GM18861 (cell line): ENCODE measurements at regions not wholly inside any gene's neighbourhood (a gene's known extent, or its start where the extent isn't known, plus 50 kb on each side); places are given as distances from the start of the nearest gene placed in this dataset.

Experiments used
- ATAC-seq: cut with Tn5 transposase; IDR thresholded peaks from one replicate; pipeline ENCODE4 v1.9.1; 2021; ENCODE audit not compliant: unreplicated experiment

- no peak for ATAC-seq
These were observed 313.5 kb downstream of the CAAP1 start for GRCh38 chr9:26579056-26579455.

DNA sequence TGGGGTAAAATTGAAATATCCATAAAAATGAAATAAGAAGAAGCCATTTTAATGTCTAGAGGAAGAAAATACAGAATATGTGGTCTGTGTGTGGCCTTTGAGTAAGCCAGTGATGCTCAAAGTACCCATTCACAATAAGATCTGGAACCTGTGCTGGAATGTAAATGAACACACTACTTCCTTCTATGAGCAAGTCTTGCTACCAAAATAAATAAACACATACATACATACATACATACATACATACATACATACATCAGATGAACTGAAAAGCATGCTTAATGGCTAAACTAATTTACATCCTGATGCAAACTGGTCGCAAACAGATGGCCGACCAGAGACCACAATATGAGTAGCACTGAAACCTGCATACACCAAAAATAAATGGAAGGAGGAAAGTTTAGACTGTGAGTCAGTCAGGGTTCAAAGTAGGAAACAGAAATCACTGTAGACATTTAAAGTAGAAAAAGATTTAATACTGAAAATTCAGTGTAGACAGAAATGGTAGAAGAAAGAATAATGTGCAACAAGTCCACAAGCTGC lies 317.6 kb downstream of the CAAP1 start:
- no peak for ATAC-seq

GRCh38 chr9:26574256-26574655 lies 318.3 kb downstream of the CAAP1 start:
- no peak for ATAC-seq

DNA sequence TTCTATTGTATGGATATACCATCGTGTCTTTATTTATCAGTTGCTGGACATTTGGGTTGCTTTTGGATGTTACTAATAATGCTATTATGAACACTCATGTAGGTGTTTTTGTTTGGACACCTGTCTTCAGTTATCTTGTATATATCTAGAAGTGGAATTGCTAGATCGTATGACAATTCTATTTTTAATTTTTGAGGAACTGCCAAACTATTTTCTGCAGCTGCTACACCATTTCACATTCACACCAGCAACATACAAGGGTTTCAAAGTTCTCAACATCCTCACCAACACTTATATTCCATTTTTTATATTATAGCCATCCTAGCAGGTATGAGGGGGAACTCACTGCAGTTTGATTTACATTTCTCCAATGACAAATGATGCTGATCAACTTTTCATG lies 324.6 kb downstream of the CAAP1 start:
- ATAC-seq, result no peak

DNA sequence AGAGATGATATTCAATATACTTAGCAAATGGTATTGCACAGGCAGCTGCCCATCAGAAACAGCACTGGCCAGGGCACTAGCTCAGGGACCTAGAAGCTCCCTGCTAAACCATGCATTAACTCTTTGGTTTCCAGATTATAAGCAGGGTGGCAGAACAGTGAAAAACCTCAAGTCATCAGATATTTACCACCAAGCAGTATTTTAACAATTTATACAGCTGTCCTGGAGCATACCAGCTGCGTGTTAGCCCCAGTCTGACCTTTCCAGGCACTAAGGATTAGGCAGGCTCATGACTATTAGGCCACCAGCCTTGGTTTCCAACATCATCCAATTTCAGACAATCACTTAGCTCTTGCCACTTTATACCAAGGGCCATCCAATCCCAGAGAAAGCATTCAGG lies 326.5 kb downstream of the CAAP1 start:
- no peak for ATAC-seq

DNA sequence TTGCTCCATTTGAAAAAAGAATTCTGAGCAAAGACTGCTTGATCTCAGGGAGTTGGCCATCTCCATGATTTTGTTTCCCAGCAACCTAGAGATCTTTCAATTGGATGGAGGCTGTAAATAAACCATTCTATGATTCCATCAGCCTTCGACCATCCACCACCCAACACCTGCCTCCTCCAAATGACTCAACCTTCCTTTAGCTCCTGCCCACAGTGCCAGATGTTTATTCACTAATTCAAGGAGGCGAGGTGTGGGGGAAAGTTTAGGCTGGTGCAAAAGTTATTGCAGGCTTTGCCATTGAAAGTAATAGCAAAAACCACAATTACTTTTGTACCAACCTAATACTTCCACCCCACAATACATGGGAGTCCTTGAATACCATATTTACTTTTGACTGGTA lies 327.5 kb downstream of the CAAP1 start:
- no peak for ATAC-seq

DNA sequence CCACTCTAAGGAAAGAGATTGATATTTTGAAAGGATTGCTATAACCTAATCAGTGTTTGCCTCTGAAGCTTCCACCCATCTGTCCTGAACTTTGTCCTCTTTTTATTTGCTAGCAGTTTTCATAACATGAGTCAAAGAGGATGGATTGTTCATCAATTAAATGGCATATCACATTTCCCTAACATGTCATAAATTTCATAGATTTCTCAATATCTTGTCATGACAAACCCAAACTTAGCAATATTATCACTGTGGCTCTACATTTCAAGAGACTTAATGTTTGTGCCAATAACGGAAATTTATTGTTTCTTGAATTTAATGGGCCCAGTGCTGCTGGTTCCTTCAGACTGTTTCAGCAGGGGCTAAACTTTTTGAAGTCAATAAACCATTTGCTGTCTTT lies 330.3 kb downstream of the CAAP1 start:
- ATAC-seq, result no peak

- no peak for ATAC-seq
These were observed 330.7 kb downstream of the CAAP1 start for GRCh38 chr9:26561928-26562327.

GRCh38 chr9:26559506-26559905 lies 333.1 kb downstream of the CAAP1 start:
- no peak for ATAC-seq

DNA sequence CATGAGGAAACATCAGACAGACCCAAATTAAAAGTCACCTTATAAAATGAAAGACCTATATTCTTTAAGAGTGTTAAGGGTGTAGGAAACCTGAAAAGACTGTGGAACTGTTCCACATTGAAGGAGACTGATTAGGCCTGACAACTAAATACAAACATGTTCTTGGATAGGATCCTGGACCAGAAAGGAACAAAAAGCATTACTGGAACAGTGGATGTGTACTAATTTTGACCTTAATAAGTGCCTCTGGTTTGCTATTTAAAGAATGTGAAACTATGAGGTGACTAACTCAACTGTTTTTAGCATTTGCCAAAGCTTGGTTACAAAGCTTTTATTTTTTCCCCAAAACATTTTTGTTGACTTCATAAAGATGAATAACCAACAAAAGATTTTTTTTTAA lies 340.6 kb downstream of the CAAP1 start:
- no peak for ATAC-seq

GRCh38 chr9:26551451-26551850 lies 341.2 kb downstream of the CAAP1 start:
- no peak for ATAC-seq

DNA sequence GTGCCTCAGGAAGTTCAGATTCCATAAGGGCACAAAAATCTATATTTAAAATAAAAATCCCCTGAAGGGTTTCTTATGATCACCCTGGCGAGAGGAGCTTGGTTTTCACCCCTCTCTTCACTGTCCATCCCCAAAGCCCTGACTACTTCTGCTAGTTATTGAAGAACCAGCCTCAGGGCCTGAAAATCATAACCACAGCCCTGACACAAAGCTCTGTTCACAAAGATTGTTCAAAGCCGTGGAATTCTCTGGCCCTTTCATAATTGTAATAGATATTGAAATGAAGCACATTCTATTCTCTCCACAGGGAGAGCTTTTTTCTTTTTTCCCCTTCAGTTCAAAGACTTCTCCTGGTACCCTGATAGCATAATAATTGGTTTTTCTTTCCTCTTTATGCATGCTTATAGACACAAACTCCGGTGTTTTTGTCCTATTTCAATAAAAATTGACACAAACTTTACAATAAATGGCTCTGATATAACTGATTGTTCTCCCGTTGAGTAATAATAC lies 343.8 kb downstream of the CAAP1 start:
- no peak for ATAC-seq

DNA sequence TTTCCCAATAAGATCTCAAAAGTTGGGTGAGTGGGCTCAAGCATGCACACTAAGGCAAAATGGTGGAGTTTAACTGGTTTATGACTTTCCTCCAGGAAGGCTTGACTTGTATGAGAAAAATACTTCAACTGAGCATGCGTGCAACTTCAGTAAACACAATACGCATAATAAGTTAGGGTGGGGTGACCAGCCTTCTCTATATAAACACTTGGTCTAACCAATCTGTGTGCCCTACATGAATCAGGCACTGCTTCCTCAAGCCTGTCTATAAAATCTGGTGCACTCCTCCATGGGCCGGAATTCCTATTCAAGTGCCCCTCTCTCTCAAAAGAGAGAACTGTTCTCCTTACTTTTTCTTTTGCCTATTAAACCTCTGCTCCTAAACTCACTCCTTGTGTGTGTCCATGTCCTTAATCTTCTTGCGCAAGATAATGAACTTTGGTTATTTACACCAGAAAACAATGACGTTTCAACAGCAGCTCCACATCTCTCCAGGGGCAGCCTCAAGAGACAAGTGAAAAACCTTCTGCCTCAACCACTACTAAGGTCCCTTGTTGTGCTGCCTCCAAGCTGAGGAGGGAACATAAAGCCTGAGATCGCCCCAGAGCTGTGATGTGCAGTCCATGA lies 352.6 kb downstream of the CAAP1 start:
- no peak for ATAC-seq

- no peak for ATAC-seq
These were observed 355.4 kb downstream of the CAAP1 start for GRCh38 chr9:26537211-26537610.

DNA sequence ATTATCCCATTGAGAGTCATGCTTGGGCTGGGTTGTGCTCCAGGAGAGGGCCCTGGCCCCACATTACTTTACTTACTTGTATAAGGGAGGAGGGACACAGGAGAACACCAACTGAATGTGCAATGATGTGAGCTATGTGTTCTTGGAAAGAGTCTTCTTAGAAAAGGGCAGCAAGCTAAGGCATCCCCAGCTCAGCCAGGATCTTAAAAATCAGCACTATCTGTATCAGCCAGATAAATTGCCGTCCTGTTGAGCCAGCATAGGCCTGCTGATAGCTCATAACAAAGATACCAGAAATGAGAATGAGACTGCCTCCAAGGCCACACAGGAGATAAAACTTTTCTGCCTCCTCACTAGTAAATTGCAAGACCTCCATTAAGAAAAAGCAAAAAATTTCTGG lies 357.5 kb downstream of the CAAP1 start:
- no peak for ATAC-seq

GRCh38 chr9:26530841-26531240 lies 361.8 kb downstream of the CAAP1 start:
- no peak for ATAC-seq

GRCh38 chr9:26527931-26528330 lies 364.7 kb downstream of the CAAP1 start:
- no peak for ATAC-seq

DNA sequence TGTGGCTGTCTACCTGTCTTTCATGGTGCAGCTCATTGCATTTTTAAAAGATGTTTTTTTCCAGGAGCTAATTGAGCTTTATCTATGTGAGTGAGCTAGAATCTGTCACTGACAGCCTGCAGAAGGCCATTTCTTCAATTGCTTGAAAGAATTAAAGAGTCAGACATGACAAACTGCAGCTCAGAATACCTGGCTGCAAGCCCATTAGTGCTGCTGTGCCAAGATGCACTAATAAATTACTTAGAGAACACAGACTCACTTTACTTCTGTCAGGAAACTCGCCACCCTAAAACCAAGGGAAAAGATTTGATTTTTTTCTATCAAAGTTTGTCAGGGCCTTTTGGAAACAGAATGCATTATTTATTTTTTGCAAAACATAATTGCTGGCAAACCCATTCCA lies 368.3 kb downstream of the CAAP1 start:
- ATAC-seq, result no peak

DNA sequence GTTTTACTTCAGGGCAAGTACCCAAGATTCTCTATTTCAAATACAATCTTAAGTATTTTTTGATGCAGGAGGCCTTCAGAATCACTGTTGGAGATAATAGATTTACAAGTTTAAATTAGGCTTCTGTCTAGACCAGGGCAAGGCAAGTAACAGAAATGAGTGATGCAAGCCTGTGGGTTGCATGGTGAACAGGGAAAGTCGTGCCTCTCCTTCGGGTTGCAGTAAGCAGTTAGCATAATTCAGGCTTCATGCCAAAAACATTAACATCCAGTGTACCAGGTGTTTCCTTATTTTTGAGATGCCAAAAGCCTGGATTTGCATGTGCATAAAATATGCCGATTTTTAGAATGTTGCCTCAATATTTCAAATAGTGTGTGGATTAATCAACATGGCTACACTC lies 369.0 kb downstream of the CAAP1 start:
- no peak for ATAC-seq

GRCh38 chr9:26520141-26520540 lies 372.5 kb downstream of the CAAP1 start:
- ATAC-seq, result no peak

- no peak for ATAC-seq
These were observed 375.7 kb downstream of the CAAP1 start for GRCh38 chr9:26516773-26517343.

GRCh38 chr9:26513730-26514129 lies 378.9 kb downstream of the CAAP1 start:
- ATAC-seq, result no peak

GRCh38 chr9:26510137-26510536 lies 382.5 kb downstream of the CAAP1 start:
- no peak for ATAC-seq
